PC-3 (cell line): ENCODE measurements at regions not wholly inside any gene's neighbourhood (a gene's known extent, or its start where the extent isn't known, plus 50 kb on each side); places are given as distances from the start of the nearest gene placed in this dataset.
"Not testable (repeated sequence)": the region's sequence is repeated elsewhere in the genome, so short reads cannot be mapped to it uniquely, and the experiment has no call there.

Source experiments
- ATAC-seq: fragments of 200-7000 bp; cut with Tn5 transposase; 2 replicates; pipeline ENCODE4 v1.9.1; 2020; ENCODE audit warnings: mild to moderate bottlenecking, moderate library complexity
- BruUV-seq: library from RNA; stranded (reverse); fragments of 400-500 nt; replicated peaks from 2 replicates; lab custom pipeline; 2021; lab: Mats Ljungman, UMichigan
- CTCF ChIA-PET: fragments of 300-600 bp; sonication (Branson Sonifier 250); formaldehyde crosslinking; loops from one replicate; lab custom pipeline; 2022; ENCODE audit warnings: antibody characterized with exemption; lab: Charles Lee
- POLR2A ChIA-PET: fragments of 300-600 bp; sonication (Branson Sonifier 250); formaldehyde crosslinking; loops from one replicate; lab custom pipeline; 2022; ENCODE audit warnings: antibody characterized with exemption; ENCODE audit not compliant: unreplicated experiment; lab: Charles Lee
- DNase-seq: peaks from one replicate; pipeline ENCODE4 v3.0.0-alpha.2; 2015
- H2AFZ ChIP-seq: fragments of 300-600 bp; sonication (generic); 2 replicates; pipeline ENCODE4 v1.6.0; 2016; ENCODE audit warnings: antibody characterized with exemption, low read length
- H3F3A ChIP-seq: fragments of 300-600 bp; sonication (generic); one replicate; pipeline ENCODE4 v1.6.0; 2017; ENCODE audit warnings: antibody characterized with exemption, low read length, control low read depth, mild to moderate bottlenecking; ENCODE audit not compliant: unreplicated experiment
- H3K27ac ChIP-seq: fragments of 300-600 bp; sonication (generic); 2 replicates; pipeline ENCODE4 v1.5.1; 2016; ENCODE audit warnings: mild to moderate bottlenecking, low read length
- H3K27me3 ChIP-seq: fragments of 300-600 bp; sonication (generic); 2 replicates; pipeline ENCODE4 v1.6.1; 2016; ENCODE audit warnings: low read length, mixed read lengths
- H3K36me3 ChIP-seq: fragments of 300-600 bp; sonication (generic); 2 replicates; pipeline ENCODE4 v1.6.1; 2016; ENCODE audit warnings: low read depth, mixed run types, low read length, mixed read lengths
- H3K4me1 ChIP-seq: fragments of 300-600 bp; sonication (generic); 2 replicates; pipeline ENCODE4 v1.5.1; 2016; ENCODE audit warnings: low read length; ENCODE audit not compliant: insufficient read depth
- H3K4me2 ChIP-seq: fragments of 300-600 bp; sonication (generic); 2 replicates; pipeline ENCODE4 v1.6.0; 2016; ENCODE audit warnings: low read length
- H3K4me3 ChIP-seq: fragments of 300-600 bp; sonication (generic); 2 replicates; pipeline ENCODE4 v1.5.1; 2016; ENCODE audit warnings: mild to moderate bottlenecking, low read length, mixed read lengths
- H3K79me2 ChIP-seq: fragments of 300-600 bp; sonication (generic); 2 replicates; pipeline ENCODE4 v1.6.1; 2017; ENCODE audit warnings: low read length, mixed read lengths
- H3K9ac ChIP-seq: fragments of 300-600 bp; sonication (generic); 2 replicates; pipeline ENCODE4 v1.6.0; 2016; ENCODE audit warnings: mild to moderate bottlenecking, low read length
- H3K9me2 ChIP-seq: fragments of 300-600 bp; sonication (generic); replicated peaks from 2 replicates; pipeline ENCODE4 v1.6.1; 2016; ENCODE audit warnings: mixed run types, low read length, mixed read lengths
- H3K9me3 ChIP-seq: fragments of 300-600 bp; sonication (generic); 2 replicates; pipeline ENCODE4 v1.6.1; 2016; ENCODE audit warnings: low read length, mixed read lengths
- H4K20me1 ChIP-seq: fragments of 300-600 bp; sonication (generic); 2 replicates; pipeline ENCODE4 v1.6.1; 2016; ENCODE audit warnings: low read length, mixed read lengths
- EZH2 ChIP-seq: fragments of 300-600 bp; sonication (generic); IDR thresholded peaks from one replicate; pipeline ENCODE4 v1.6.1; 2017; ENCODE audit warnings: antibody characterized with exemption, mild to moderate bottlenecking, low read length; ENCODE audit not compliant: unreplicated experiment
- EZH2phosphoT487 ChIP-seq: fragments of 300-600 bp; sonication (generic); IDR thresholded peaks from 2 replicates; pipeline ENCODE4 v1.6.1; 2018; ENCODE audit warnings: mild to moderate bottlenecking, antibody characterized with exemption, low read length, borderline replicate concordance
- intact Hi-C: fragments of 100-400 bp; cut with micrococcal nuclease; formaldehyde crosslinking; loops from 2 replicates; pipeline ENCODE4 v1.9.0; 2023
- TF ChIP-seq, protein P1 (sequence below): fragments of 300-600 bp; sonication (generic); conservative IDR thresholded peaks from 2 replicates; pipeline ENCODE4 v1.5.1; 2017; ENCODE audit warnings: antibody characterized with exemption, low read depth, mild to moderate bottlenecking, low read length

DNA sequence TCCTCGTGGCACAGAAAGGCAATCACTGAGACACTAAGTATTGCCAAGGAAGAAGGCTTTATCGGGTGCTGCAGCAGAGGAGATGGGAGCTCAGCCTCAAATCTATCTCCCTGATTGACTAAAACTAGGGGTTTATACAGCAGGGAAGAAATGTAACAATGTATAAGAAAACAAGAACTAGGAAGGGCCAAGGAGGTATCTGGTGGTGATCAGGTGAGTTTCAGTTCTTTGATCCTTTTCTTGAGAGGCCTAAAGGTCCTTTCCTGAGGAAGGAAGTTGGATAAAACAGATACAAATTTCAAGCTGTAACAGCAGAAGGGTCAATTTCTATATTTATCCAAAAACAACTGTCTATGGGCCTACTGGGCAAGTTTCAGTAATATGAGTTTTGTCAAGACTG is 212.4 kb downstream of the COPRS start:
- no peaks in the 10 kb centered on the region for H3F3A ChIP-seq
- ChIA-PET CTCF (no interaction called here), POLR2A (no interaction called here)
- H3K4me3 ChIP-seq = no peak overlapping the region
- no peaks in the 10 kb centered on the region for H3K27me3 ChIP-seq
- no peak overlapping the region for H2AFZ ChIP-seq
- no peak overlapping the region for H3K27ac ChIP-seq
- no peak overlapping the region for H3K4me2 ChIP-seq
- ATAC-seq = no peak
- no peaks in the 10 kb centered on the region for H3K4me1 ChIP-seq
- TF ChIP-seq, protein P1, sequence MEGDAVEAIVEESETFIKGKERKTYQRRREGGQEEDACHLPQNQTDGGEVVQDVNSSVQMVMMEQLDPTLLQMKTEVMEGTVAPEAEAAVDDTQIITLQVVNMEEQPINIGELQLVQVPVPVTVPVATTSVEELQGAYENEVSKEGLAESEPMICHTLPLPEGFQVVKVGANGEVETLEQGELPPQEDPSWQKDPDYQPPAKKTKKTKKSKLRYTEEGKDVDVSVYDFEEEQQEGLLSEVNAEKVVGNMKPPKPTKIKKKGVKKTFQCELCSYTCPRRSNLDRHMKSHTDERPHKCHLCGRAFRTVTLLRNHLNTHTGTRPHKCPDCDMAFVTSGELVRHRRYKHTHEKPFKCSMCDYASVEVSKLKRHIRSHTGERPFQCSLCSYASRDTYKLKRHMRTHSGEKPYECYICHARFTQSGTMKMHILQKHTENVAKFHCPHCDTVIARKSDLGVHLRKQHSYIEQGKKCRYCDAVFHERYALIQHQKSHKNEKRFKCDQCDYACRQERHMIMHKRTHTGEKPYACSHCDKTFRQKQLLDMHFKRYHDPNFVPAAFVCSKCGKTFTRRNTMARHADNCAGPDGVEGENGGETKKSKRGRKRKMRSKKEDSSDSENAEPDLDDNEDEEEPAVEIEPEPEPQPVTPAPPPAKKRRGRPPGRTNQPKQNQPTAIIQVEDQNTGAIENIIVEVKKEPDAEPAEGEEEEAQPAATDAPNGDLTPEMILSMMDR = no peak
- no peak for TF ChIP-seq EZH2phosphoT487
- no peaks in the 10 kb centered on the region for H3K79me2 ChIP-seq
- H3K9me2 ChIP-seq = no peaks in the 10 kb centered on the region
- H3K9me3 ChIP-seq = no peaks in the 10 kb centered on the region
- intact Hi-C loops = no loop called here
- no peaks in the 10 kb centered on the region for H4K20me1 ChIP-seq
- DNase-seq = no peak
- no TSS peak for BruUV-seq
- H3K36me3 ChIP-seq = no peaks in the 10 kb centered on the region
- H3K9ac ChIP-seq = no peak overlapping the region

DNA sequence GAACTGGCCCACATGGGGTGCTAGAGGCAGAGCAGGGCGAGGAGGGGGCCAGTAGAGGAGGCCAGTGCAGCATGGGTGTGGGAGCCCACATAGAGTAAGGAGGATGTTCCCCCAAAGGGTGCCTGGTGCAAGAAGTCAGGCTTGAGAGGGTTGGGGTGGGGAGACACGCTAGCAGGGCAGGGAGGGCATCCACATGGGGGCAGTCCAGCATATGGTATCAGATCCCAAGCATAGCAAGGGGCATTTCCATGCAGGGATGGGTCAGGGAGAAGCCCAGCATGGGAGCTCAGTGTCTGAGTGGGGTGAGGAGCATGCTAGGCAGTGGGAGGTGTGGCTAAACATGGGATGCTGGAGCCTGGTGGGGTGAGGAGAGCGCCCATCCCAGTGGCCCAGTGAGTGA is 213.7 kb downstream of the COPRS start:
- Histone ChIP-seq H3K9ac (no peak overlapping the region), H3K36me3 (no peaks in the 10 kb centered on the region), H4K20me1 (no peaks in the 10 kb centered on the region), H2AFZ (no peak overlapping the region), H3K79me2 (no peaks in the 10 kb centered on the region), H3K27me3 (no peaks in the 10 kb centered on the region), H3K9me2 (no peaks in the 10 kb centered on the region), H3K4me3 (no peak overlapping the region), H3K4me2 (no peak overlapping the region), H3K4me1 (no peaks in the 10 kb centered on the region), H3K9me3 (no peaks in the 10 kb centered on the region), H3K27ac (no peak overlapping the region), H3F3A (no peaks in the 10 kb centered on the region)
- DNase-seq (no peak), ATAC-seq (no peak)
- POLR2A ChIA-PET = no interaction called here
- CTCF ChIA-PET = no interaction called here
- BruUV-seq = no TSS peak
- intact Hi-C loops = no loop called here
- TF ChIP-seq EZH2 (no peak), EZH2phosphoT487 (no peak)

DNA sequence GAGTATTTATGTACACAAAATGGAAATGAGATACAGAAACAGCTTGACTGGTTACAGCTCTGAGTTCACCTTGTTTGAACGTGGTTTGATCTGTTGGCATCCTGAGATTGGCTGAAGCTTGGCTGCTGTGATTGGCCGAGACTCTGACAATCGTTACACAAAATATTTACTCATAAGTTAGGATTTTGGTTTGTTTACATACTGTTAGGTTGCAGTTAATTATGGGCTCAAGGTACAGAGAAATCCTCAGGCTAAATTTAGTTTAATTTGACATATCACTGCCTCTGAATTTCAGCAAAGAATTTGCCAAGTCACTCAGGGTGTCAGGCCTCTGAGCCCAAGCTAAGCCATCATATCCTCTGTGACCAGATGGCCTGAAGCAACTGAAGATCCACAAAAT is 227.3 kb downstream of the COPRS start:
- no peaks in the 10 kb centered on the region for H4K20me1 ChIP-seq
- POLR2A ChIA-PET = no interaction called here
- H2AFZ ChIP-seq = no peak overlapping the region
- H3K4me1 ChIP-seq = peaks cover 5% of the 10 kb centered on the region; the same call in 1 of the 2 replicates
- no peak overlapping the region for H3K27ac ChIP-seq
- CTCF ChIA-PET = no interaction called here
- no peaks in the 10 kb centered on the region for H3K9me3 ChIP-seq
- no peak for DNase-seq
- H3K9me2 ChIP-seq = no peaks in the 10 kb centered on the region
- no peak overlapping the region for H3K4me3 ChIP-seq
- H3K36me3 ChIP-seq = no peaks in the 10 kb centered on the region
- H3K79me2 ChIP-seq = no peaks in the 10 kb centered on the region
- H3K4me2 ChIP-seq = no peak overlapping the region
- no peaks in the 10 kb centered on the region for H3K27me3 ChIP-seq
- no peak for TF ChIP-seq EZH2
- TF ChIP-seq, protein P1 = no peak
- TF ChIP-seq EZH2phosphoT487 = no peak
- no TSS peak for BruUV-seq
- no peaks in the 10 kb centered on the region for H3F3A ChIP-seq
- intact Hi-C loops = no loop called here
- ATAC-seq = no peak
- no peak overlapping the region for H3K9ac ChIP-seq

DNA sequence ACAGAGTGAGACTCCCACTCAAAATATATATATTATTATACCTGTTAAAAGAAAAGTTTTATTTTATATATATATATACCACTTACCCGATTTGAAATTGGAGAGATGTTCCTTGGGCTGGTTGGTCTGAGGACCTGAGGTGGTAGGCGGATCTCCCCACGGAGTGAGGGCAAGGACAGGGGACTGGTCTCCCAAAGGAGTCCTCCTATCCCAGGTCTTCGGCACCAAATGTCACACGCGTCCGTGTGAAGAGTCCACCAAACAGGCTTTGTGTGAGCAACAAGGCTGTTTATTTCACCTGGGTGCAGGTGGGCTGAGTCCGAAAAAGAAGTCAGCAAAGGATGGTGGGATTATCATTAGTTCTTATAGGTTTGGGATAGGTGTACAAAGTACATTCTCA is 228.2 kb downstream of the COPRS start:
- BruUV-seq, H3K27ac ChIP-seq, ATAC-seq, H3K79me2 ChIP-seq, H3K9ac ChIP-seq, POLR2A ChIA-PET, H3K4me1 ChIP-seq, H2AFZ ChIP-seq, H3K9me3 ChIP-seq, H3K4me3 ChIP-seq, H3K4me2 ChIP-seq, CTCF ChIA-PET, H3K27me3 ChIP-seq, H4K20me1 ChIP-seq, H3K36me3 ChIP-seq, intact Hi-C loops, H3F3A ChIP-seq, H3K9me2 ChIP-seq, DNase-seq: not testable (repeated sequence)
